Breast epithelium (tissue), 3 donors: ENCODE measurements at regions not wholly inside any gene's neighbourhood (a gene's known extent, or its start where the extent isn't known, plus 50 kb on each side); places are given as distances from the start of the nearest gene placed in this dataset.

Experiments used
- CTCF ChIP-seq, 3 donors: fragments of 450-650 bp; IDR thresholded peaks; one replicate each; pipeline ENCODE4 v1.5.1; 2016 to 2017; ENCODE audit warnings: antibody characterized with exemption in 3 of 3, mild to moderate bottlenecking in 3 of 3, moderate library complexity in 3 of 3
- POLR2A ChIP-seq: fragments of 450-650 bp; IDR thresholded peaks from one replicate; pipeline ENCODE4 v1.6.1; 2016; ENCODE audit warnings: antibody characterized with exemption, mild to moderate bottlenecking, moderate library complexity

GRCh38 chr3:17820275-17820674, 77.8 kb upstream of the TBC1D5 start:
- TF ChIP-seq CTCF (IDR thresholded peaks at IDR 0.05) (no peak), POLR2A (no peak)
